CD4-positive, alpha-beta T cell (primary cell): ENCODE measurements at regions not wholly inside any gene's neighbourhood (a gene's known extent, or its start where the extent isn't known, plus 50 kb on each side); places are given as distances from the start of the nearest gene placed in this dataset.

Experiments
- ATAC-seq: fragments of 200-7000 bp; cut with Tn5 transposase; one replicate; pipeline ENCODE4 v1.10.0; 2022; ENCODE audit warnings: mild to moderate bottlenecking; ENCODE audit not compliant: poor library complexity
- CTCF ChIA-PET: fragments of 350-600 bp; sonication (Branson Sonifier 250); formaldehyde crosslinking; loops from one replicate; lab custom pipeline; 2021; ENCODE audit warnings: antibody characterized with exemption, inconsistent platforms; lab: Charles Lee
- POLR2A ChIA-PET: fragments of 350-600 bp; sonication (Branson Sonifier 250); formaldehyde crosslinking; loops from one replicate; lab custom pipeline; 2021; ENCODE audit warnings: antibody characterized with exemption, inconsistent platforms; lab: Charles Lee
- DNase-seq, 14 experiments: peaks; one replicate each; pipeline ENCODE4 v3.0.0-alpha.2; 2013 to 2020; ENCODE audit warnings: mixed read lengths in 2 of 14
- H3K27ac ChIP-seq, 2 donors: one replicate each; pipeline versions ENCODE4 v1.5.1 to v1.7.0; 2013; ENCODE audit warnings: low read length in 2 of 2, low read depth in 1 of 2, mild to moderate bottlenecking in 1 of 2
- H3K27me3 ChIP-seq, 2 experiments: 1 replicate in 1 of 2; 2 replicates in 1 of 2; pipeline versions ENCODE4 v1.6.1 to v1.7.0; 2013; ENCODE audit warnings: low read length in 2 of 2, control low read depth in 1 of 2, mild to moderate bottlenecking in 1 of 2, moderate library complexity in 1 of 2; ENCODE audit not compliant: insufficient read depth in 2 of 2, control insufficient read depth in 1 of 2
- H3K36me3 ChIP-seq: one replicate; pipeline ENCODE4 v1.6.1; 2013; ENCODE audit warnings: low read length, control low read depth; ENCODE audit not compliant: insufficient read depth
- H3K4me1 ChIP-seq: one replicate; pipeline ENCODE4 v1.6.1; 2013; ENCODE audit warnings: low read length, control low read depth; ENCODE audit not compliant: insufficient read depth
- H3K4me3 ChIP-seq: one replicate; pipeline ENCODE4 v1.5.1; 2013; ENCODE audit warnings: mild to moderate bottlenecking, low read length, moderate library complexity
- H3K9me3 ChIP-seq, 2 experiments: 1 replicate in 1 of 2; 2 replicates in 1 of 2; pipeline versions ENCODE4 v1.6.1 to v1.7.0; 2013; ENCODE audit warnings: low read length in 2 of 2, mild to moderate bottlenecking in 2 of 2, control low read depth in 1 of 2, moderate library complexity in 1 of 2; ENCODE audit not compliant: control insufficient read depth in 1 of 2, insufficient read depth in 1 of 2
- H3K27ac Mint-ChIP-seq: one replicate; pipeline ENCODE4 v1.8.0; 2020; ENCODE audit warnings: mixed read lengths
- H3K27me3 Mint-ChIP-seq: one replicate; pipeline ENCODE4 v1.8.0; 2021; ENCODE audit warnings: mixed read lengths
- H3K36me3 Mint-ChIP-seq: one replicate; pipeline ENCODE4 v1.8.0; 2021; ENCODE audit warnings: low read depth, mixed read lengths
- H3K4me1 Mint-ChIP-seq: one replicate; pipeline ENCODE4 v1.8.0; 2021; ENCODE audit warnings: low read depth, mixed read lengths
- H3K4me3 Mint-ChIP-seq: one replicate; pipeline ENCODE4 v1.8.0; 2020; ENCODE audit warnings: mild to moderate bottlenecking, mixed read lengths
- H3K9me3 Mint-ChIP-seq: one replicate; pipeline ENCODE4 v1.8.0; 2020; ENCODE audit warnings: mixed read lengths
- intact Hi-C, 2 experiments: fragments of 100-400 bp; cut with DNase I in 1 of 2; cut with micrococcal nuclease in 1 of 2; formaldehyde crosslinking; loops; one replicate each; pipeline versions ENCODE4 v1.15.1 to v1.9.0; 2023 to 2025; cut with DNase I, micrococcal nuclease
- TF ChIP-seq, protein P1 (sequence below): fragments of 200-600 bp; IDR thresholded peaks from one replicate; pipeline ENCODE4 v1.8.0; 2022; ENCODE audit warnings: antibody characterized with exemption, mild to moderate bottlenecking

DNA sequence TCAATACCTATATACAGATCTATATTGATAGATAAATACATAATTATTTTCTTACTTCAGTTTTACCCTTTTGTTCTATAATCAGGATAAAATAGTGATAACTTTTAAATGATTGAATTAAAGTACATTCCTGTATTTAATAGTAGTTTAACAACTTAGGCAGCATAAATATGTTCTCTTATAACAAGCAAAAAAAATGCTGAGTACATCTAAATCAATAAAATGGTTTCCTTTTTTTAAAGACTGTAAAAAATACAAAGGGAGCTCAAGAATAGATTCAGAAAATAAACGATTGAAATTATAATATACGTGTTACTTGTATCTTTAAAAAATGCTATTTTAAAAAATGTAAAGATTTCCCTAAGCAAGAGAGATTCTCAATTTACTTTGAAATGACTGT, 393.7 kb upstream of the TMEM132C start:
- H3K4me3 ChIP-seq: no peak overlapping the region
- TF ChIP-seq, protein P1, sequence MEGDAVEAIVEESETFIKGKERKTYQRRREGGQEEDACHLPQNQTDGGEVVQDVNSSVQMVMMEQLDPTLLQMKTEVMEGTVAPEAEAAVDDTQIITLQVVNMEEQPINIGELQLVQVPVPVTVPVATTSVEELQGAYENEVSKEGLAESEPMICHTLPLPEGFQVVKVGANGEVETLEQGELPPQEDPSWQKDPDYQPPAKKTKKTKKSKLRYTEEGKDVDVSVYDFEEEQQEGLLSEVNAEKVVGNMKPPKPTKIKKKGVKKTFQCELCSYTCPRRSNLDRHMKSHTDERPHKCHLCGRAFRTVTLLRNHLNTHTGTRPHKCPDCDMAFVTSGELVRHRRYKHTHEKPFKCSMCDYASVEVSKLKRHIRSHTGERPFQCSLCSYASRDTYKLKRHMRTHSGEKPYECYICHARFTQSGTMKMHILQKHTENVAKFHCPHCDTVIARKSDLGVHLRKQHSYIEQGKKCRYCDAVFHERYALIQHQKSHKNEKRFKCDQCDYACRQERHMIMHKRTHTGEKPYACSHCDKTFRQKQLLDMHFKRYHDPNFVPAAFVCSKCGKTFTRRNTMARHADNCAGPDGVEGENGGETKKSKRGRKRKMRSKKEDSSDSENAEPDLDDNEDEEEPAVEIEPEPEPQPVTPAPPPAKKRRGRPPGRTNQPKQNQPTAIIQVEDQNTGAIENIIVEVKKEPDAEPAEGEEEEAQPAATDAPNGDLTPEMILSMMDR: no peak
- peaks cover 9% of the 10 kb centered on the region for H3K9me3 Mint-ChIP-seq

DNA sequence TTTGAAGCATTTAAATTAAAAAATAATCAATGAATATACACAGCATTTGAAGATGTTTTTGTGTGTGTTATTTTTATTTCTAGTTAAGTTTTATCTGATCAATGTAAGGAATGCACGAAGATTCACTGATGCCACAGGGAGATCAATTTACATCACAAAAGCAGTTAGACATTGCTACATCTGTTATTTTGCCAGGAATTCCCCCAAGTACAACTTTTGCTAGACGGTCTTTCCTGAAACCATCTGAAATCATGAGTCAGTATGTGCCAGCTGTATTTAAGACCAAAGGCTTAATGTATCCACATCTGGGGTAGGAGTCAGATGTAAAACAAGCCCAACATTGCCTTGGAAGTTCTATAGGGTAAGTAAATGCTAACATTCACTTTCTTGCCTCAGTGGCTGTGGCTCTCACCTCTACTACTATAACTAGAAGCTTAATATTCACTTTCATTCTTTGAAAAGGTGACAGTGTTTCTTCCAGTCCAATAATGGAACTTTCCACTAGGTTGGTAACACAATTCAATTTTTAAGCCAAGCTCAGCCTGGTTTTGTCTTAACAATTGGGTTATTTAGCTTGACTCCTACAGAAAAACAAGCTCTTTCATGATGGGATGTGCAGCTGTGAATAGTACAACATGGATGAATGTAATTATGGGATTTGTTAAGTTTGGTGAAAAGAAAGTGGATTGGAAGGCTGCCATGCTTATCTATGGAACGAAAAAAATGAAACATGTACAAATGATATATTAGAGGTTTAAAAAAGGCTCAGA, 385.4 kb upstream of the TMEM132C start:
- H3K9me3 ChIP-seq: peaks cover 0 to 4% of the 10 kb centered on the region in 2 experiments
- Mint-ChIP-seq H3K27ac (no peak overlapping the region), H3K4me3 (no peak overlapping the region), H3K9me3 (peaks cover 6% of the 10 kb centered on the region), H3K4me1 (no peaks in the 10 kb centered on the region), H3K36me3 (no peaks in the 10 kb centered on the region), H3K27me3 (no peaks in the 10 kb centered on the region)
- ATAC-seq (no peak), DNase-seq (no peak)
- H3K27me3 ChIP-seq: no peaks in the 10 kb centered on the region
- POLR2A ChIA-PET: no interaction called here
- no peak overlapping the region for H3K4me3 ChIP-seq
- TF ChIP-seq, protein P1: no peak
- no peaks in the 10 kb centered on the region for H3K36me3 ChIP-seq
- CTCF ChIA-PET: no interaction called here
- H3K27ac ChIP-seq: no peak overlapping the region
- intact Hi-C loops: no loop called here
- no peaks in the 10 kb centered on the region for H3K4me1 ChIP-seq

More for the DNA sequence above, 393.7 kb upstream of the TMEM132C start:
- ChIA-PET POLR2A (no interaction called here), CTCF (no interaction called here)
- no peaks in the 10 kb centered on the region for H3K27me3 Mint-ChIP-seq
- no peak overlapping the region for H3K4me3 Mint-ChIP-seq
- no peak for DNase-seq
- no peak overlapping the region for H3K27ac Mint-ChIP-seq
- Histone ChIP-seq H3K27me3 (no peaks in the 10 kb centered on the region), H3K27ac (no peak overlapping the region), H3K36me3 (no peaks in the 10 kb centered on the region), H3K9me3 (peaks cover 0 to 12% of the 10 kb centered on the region in 2 experiments), H3K4me1 (no peaks in the 10 kb centered on the region)
- no peak for ATAC-seq
- intact Hi-C loops: no loop called here
- H3K36me3 Mint-ChIP-seq: no peaks in the 10 kb centered on the region
- H3K4me1 Mint-ChIP-seq: no peaks in the 10 kb centered on the region

DNA sequence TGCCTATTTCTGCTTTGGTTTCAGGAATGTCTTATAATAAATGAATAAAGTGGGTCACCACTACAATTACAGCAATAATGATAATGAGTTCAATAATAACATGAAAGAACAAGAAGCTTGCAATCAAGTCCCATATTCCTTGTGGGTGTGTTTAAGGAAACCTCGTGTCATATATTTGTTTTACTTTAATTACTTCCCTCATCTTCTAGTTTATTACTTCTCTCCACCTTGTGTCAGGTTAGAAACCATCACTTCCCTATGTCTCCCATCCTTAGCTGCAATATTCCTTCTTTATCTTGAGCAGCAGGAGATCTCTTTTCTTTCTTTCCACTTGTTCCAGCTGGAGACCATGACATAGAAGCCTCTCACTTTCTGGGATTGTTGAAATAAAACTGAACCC, 384.0 kb upstream of the TMEM132C start:
- Mint-ChIP-seq H3K4me1 (no peaks in the 10 kb centered on the region), H3K36me3 (no peaks in the 10 kb centered on the region), H3K27ac (no peak overlapping the region), H3K9me3 (peaks cover 4% of the 10 kb centered on the region), H3K4me3 (no peak overlapping the region), H3K27me3 (no peaks in the 10 kb centered on the region)
- DNase-seq: no peak
- ChIA-PET POLR2A (no interaction called here), CTCF (no interaction called here)
- Histone ChIP-seq H3K36me3 (no peaks in the 10 kb centered on the region), H3K4me3 (no peak overlapping the region), H3K27me3 (no peaks in the 10 kb centered on the region), H3K4me1 (no peaks in the 10 kb centered on the region), H3K9me3 (peaks cover 4 to 7% of the 10 kb centered on the region in 2 experiments), H3K27ac (no peak overlapping the region)
- TF ChIP-seq, protein P1: no peak
- intact Hi-C loops: no loop called here
- ATAC-seq: no peak
